ENCODE measurements at regions not wholly inside any gene's neighbourhood (a gene's known extent, or its start where the extent isn't known, plus 50 kb on each side); places are given as distances from the start of the nearest gene placed in this dataset.

- Histone ChIP-seq H3K9me3 (ENCODE audit: low read length) (no peaks in the 10 kb centered on the region), H4K20me1 (ENCODE audit: insufficient read depth) (no peaks in the 10 kb centered on the region), H3K27me3 (ENCODE audit: insufficient read depth, low read depth, low read length) (no peaks in the 10 kb centered on the region), H3K9me2 (ENCODE audit: insufficient read depth, low read length) (no peaks in the 10 kb centered on the region), H3K79me2 (replicated peaks; ENCODE audit: insufficient read depth, low read length) (no peaks in the 10 kb centered on the region), H3K4me3 (ENCODE audit: low read length) (no peak overlapping the region), H2AFZ (ENCODE audit: low read depth, low read length) (no peak overlapping the region), H3K9ac (ENCODE audit: low read length) (no peak overlapping the region), H3K4me2 (ENCODE audit: low read length) (no peak overlapping the region), H3K36me3 (ENCODE audit: insufficient read depth, low read length) (no peaks in the 10 kb centered on the region), H3K27ac (ENCODE audit: low read length) (no peak overlapping the region), H3F3A (ENCODE audit: insufficient read depth, low read length, poor library complexity, severe bottlenecking) (no peaks in the 10 kb centered on the region)
- TF ChIP-seq RAD21 (conservative IDR thresholded peaks at IDR 0.05) (no peak), EP300 (conservative IDR thresholded peaks at IDR 0.05; ENCODE audit: poor library complexity, severe bottlenecking) (no peak), SMC3 (conservative IDR thresholded peaks at IDR 0.05; ENCODE audit: poor library complexity) (no peak)
Measured at GRCh38 chr3:99344216-99344615, 294.2 kb upstream of the COL8A1 start.

GRCh38 chr3:99342383-99342782 is 296.0 kb upstream of the COL8A1 start:
- no peak overlapping the region for H2AFZ ChIP-seq (ENCODE audit: low read depth, low read length)
- H4K20me1 ChIP-seq (ENCODE audit: insufficient read depth), result no peaks in the 10 kb centered on the region
- no peaks in the 10 kb centered on the region for H3K9me2 ChIP-seq (ENCODE audit: insufficient read depth, low read length)
- no peak overlapping the region for H3K9ac ChIP-seq (ENCODE audit: low read length)
- no peak overlapping the region for H3K4me3 ChIP-seq (ENCODE audit: low read length)
- H3K9me3 ChIP-seq (ENCODE audit: low read length), result no peaks in the 10 kb centered on the region
- no peaks in the 10 kb centered on the region for H3K27me3 ChIP-seq (ENCODE audit: insufficient read depth, low read depth, low read length)
- H3K27ac ChIP-seq (ENCODE audit: low read length), result no peak overlapping the region
- H3F3A ChIP-seq (ENCODE audit: insufficient read depth, low read length, poor library complexity, severe bottlenecking), result no peaks in the 10 kb centered on the region
- H3K4me2 ChIP-seq (ENCODE audit: low read length), result no peak overlapping the region
- no peak for TF ChIP-seq CTCF (IDR thresholded peaks at IDR 0.05; ENCODE audit: poor library complexity, severe bottlenecking)
- no peaks in the 10 kb centered on the region for H3K79me2 ChIP-seq (replicated peaks; ENCODE audit: insufficient read depth, low read length)
- no peaks in the 10 kb centered on the region for H3K36me3 ChIP-seq (ENCODE audit: insufficient read depth, low read length)

- no peaks in the 10 kb centered on the region for H3K9me3 ChIP-seq (ENCODE audit: low read length)
- no peak overlapping the region for H3K4me2 ChIP-seq (ENCODE audit: low read length)
Measured at GRCh38 chr3:99339222-99339621, 299.2 kb upstream of the COL8A1 start.

GRCh38 chr3:99332718-99333117 is 305.7 kb upstream of the COL8A1 start:
- Histone ChIP-seq H3K4me2 (ENCODE audit: low read length) (no peak overlapping the region), H3K27ac (ENCODE audit: low read length) (no peak overlapping the region)
- no peak for TF ChIP-seq EZH2 (IDR thresholded peaks at IDR 0.05; ENCODE audit: borderline replicate concordance, insufficient read depth, low read length, poor library complexity, severe bottlenecking)
- TF ChIP-seq SMC3 (conservative IDR thresholded peaks at IDR 0.05; ENCODE audit: poor library complexity), result no peak
- TF ChIP-seq CTCF (IDR thresholded peaks at IDR 0.05; ENCODE audit: poor library complexity, severe bottlenecking), result no peak

More at GRCh38 chr3:99339222-99339621, 299.2 kb upstream of the COL8A1 start:
- H3K27ac ChIP-seq (ENCODE audit: low read length), result no peak overlapping the region
- H3K27me3 ChIP-seq (ENCODE audit: insufficient read depth, low read depth, low read length), result no peaks in the 10 kb centered on the region
- H3K36me3 ChIP-seq (ENCODE audit: insufficient read depth, low read length), result no peaks in the 10 kb centered on the region
- H3K4me3 ChIP-seq (ENCODE audit: low read length), result no peak overlapping the region
- H3K79me2 ChIP-seq (replicated peaks; ENCODE audit: insufficient read depth, low read length), result no peaks in the 10 kb centered on the region
- H3K9me2 ChIP-seq (ENCODE audit: insufficient read depth, low read length), result no peaks in the 10 kb centered on the region
- H3K9ac ChIP-seq (ENCODE audit: low read length), result no peak overlapping the region
- no peaks in the 10 kb centered on the region for H3F3A ChIP-seq (ENCODE audit: insufficient read depth, low read length, poor library complexity, severe bottlenecking)
- TF ChIP-seq RAD21 (conservative IDR thresholded peaks at IDR 0.05), result no peak
- TF ChIP-seq EZH2 (IDR thresholded peaks at IDR 0.05; ENCODE audit: borderline replicate concordance, insufficient read depth, low read length, poor library complexity, severe bottlenecking), result no peak
- TF ChIP-seq EP300 (conservative IDR thresholded peaks at IDR 0.05; ENCODE audit: poor library complexity, severe bottlenecking), result no peak
- TF ChIP-seq POLR2AphosphoS5 (IDR thresholded peaks at IDR 0.05), result no peak
- H4K20me1 ChIP-seq (ENCODE audit: insufficient read depth), result no peaks in the 10 kb centered on the region
- H2AFZ ChIP-seq (ENCODE audit: low read depth, low read length), result no peak overlapping the region

More at GRCh38 chr3:99332718-99333117, 305.7 kb upstream of the COL8A1 start:
- no peaks in the 10 kb centered on the region for H4K20me1 ChIP-seq (ENCODE audit: insufficient read depth)
- no peak overlapping the region for H3K9ac ChIP-seq (ENCODE audit: low read length)
- H3K9me2 ChIP-seq (ENCODE audit: insufficient read depth, low read length), result no peaks in the 10 kb centered on the region
- H3K27me3 ChIP-seq (ENCODE audit: insufficient read depth, low read depth, low read length), result no peaks in the 10 kb centered on the region
- no peaks in the 10 kb centered on the region for H3K79me2 ChIP-seq (replicated peaks; ENCODE audit: insufficient read depth, low read length)
- H2AFZ ChIP-seq (ENCODE audit: low read depth, low read length), result no peak overlapping the region
- H3K4me3 ChIP-seq (ENCODE audit: low read length), result no peak overlapping the region
- H3K9me3 ChIP-seq (ENCODE audit: low read length), result no peaks in the 10 kb centered on the region
- H3K36me3 ChIP-seq (ENCODE audit: insufficient read depth, low read length), result no peaks in the 10 kb centered on the region
- H3F3A ChIP-seq (ENCODE audit: insufficient read depth, low read length, poor library complexity, severe bottlenecking), result no peaks in the 10 kb centered on the region

All from neural cell (in vitro differentiated cells).